ENCODE measurements at regions not wholly inside any gene's neighbourhood (a gene's known extent, or its start where the extent isn't known, plus 50 kb on each side); places are given as distances from the start of the nearest gene placed in this dataset.

DNA sequence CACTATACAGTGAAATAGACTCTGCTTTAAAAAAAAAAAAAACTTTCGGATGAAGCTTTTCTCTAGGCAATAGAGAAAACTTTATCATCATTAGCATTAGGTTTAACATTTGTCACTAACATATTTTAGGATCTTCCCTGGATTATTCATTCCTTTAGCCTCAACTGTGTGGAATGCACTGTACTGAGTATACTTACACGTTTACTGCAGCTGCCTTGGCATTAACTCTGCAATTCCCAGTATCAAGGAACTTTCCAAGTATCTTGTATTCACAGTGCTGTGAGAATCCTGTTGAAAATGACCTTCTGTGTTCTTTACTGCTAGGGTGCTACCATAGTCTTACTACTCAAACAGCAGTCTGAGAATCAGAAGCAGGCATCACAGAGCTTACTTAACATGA lies 328.2 kb upstream of the COL3A1 start:
- Histone ChIP-seq H3K4me3 (ENCODE audit: low read depth in 1 of 2, low read length in 2 of 2) (no peak overlapping the region), H3K9ac (ENCODE audit: low read length) (no peak overlapping the region), H3K27me3 (ENCODE audit: control insufficient read depth in 1 of 2, insufficient read depth in 2 of 2, low read length in 2 of 2) (no peaks in the 10 kb centered on the region), H3K4me1 (ENCODE audit: insufficient read depth, low read length) (no peaks in the 10 kb centered on the region), H3K27ac (ENCODE audit: low read depth, low read length) (no peak overlapping the region), H3K9me3 (ENCODE audit: low read length) (no peaks in the 10 kb centered on the region), H3K36me3 (ENCODE audit: insufficient read depth, low read length) (no peaks in the 10 kb centered on the region)

DNA sequence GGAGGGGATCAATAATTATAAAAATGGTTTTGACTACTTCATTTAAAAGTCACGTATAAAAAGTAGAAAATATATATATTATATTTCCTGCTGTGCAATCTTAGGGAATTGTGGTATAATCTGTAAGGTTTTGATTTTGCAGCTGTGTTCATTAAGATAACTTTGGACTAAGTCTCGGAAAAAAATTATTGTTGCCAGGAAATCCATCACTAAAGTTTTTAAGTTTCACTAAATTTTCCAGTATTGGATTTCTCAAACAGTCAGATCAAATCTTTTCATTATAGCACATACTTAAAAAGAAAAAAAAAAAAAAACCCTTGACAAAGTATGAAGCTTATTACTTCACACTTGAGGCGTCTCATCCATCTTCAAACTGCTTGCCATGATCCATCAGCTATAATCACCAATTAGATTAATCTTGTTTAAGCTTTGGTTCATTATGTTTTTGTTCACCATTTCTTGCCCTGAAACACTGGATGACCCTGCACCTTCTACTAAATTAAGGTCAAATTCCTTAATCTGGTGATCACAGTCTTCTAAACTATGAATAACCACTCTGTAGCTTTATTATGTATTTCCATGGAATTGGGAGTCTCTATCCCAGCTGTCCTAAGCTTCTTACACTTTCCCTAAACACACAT lies 326.6 kb upstream of the COL3A1 start:
- Histone ChIP-seq H3K4me3 (ENCODE audit: low read depth in 1 of 2, low read length in 2 of 2) (no peak overlapping the region), H3K9me3 (ENCODE audit: low read length) (no peaks in the 10 kb centered on the region), H3K9ac (ENCODE audit: low read length) (no peak overlapping the region), H3K36me3 (ENCODE audit: insufficient read depth, low read length) (no peaks in the 10 kb centered on the region), H3K4me1 (ENCODE audit: insufficient read depth, low read length) (no peaks in the 10 kb centered on the region), H3K27ac (ENCODE audit: low read depth, low read length) (no peak overlapping the region), H3K27me3 (ENCODE audit: control insufficient read depth in 1 of 2, insufficient read depth in 2 of 2, low read length in 2 of 2) (no peaks in the 10 kb centered on the region)

DNA sequence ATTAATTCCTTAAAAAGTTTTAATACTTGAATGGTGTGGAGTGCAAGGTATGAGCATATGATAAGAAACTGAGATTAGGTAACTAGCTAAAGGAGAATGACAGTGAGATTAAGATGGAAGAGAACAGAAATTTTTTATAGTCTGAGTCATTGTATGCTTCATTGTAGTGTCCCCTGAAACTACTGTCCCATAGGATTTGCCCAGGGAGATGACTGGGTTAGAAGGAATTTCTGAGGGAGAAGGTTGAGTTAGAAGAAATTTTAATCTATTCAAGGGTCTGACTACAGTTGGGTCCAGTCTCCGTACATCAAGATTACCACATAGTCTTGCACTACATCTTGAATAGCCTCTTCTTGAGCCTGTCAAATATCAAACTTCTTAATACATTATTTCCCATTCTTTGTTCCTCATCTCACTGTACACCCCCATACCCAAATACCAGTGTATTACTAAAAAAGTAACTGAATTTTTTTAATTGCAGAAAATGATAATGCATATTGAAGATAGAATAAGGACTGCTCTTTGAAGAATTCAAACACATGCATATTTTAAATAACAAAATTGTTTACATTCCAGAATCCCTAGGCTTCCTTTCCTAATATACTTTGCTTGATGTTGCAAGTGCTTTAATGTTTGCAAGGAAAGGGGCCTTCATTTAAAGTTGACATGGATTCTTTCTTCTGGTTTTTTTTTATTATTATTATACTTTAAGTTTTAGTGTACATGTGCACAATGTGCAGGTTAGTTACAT lies 314.3 kb upstream of the COL3A1 start:
- H3K9ac ChIP-seq (ENCODE audit: low read length), result no peak overlapping the region
- H3K36me3 ChIP-seq (ENCODE audit: insufficient read depth, low read length), result no peaks in the 10 kb centered on the region
- H3K4me3 ChIP-seq (ENCODE audit: low read depth in 1 of 2, low read length in 2 of 2), result no peak overlapping the region
- H3K4me1 ChIP-seq (ENCODE audit: insufficient read depth, low read length), result peaks cover 4% of the 10 kb centered on the region
- no peaks in the 10 kb centered on the region for H3K9me3 ChIP-seq (ENCODE audit: low read length)
- no peaks in the 10 kb centered on the region for H3K27me3 ChIP-seq (ENCODE audit: control insufficient read depth in 1 of 2, insufficient read depth in 2 of 2, low read length in 2 of 2)
- H3K27ac ChIP-seq (ENCODE audit: low read depth, low read length), result no peak overlapping the region

DNA sequence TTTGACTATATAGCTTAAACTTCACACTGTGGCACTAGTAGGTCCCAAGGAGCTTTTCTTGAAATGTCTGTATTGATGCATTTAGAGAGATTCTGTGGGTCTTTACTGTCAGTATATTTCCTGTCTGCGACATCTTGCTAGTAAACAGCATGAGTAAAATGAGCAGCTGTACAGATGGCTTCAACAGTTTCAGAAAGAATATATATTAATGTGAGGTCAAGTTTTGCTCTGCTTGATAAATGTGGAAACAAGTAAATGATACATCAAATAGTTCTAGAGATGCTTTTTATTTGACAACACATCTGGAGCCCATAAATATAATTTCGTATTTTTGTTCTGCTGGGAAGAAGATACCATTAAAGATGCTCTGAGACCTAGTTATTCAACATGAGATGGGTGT lies 310.9 kb upstream of the COL3A1 start:
- H3K27ac ChIP-seq (ENCODE audit: low read depth, low read length), result no peak overlapping the region
- peaks cover 14% of the 10 kb centered on the region for H3K4me1 ChIP-seq (ENCODE audit: insufficient read depth, low read length)
- no peaks in the 10 kb centered on the region for H3K9me3 ChIP-seq (ENCODE audit: low read length)
- H3K9ac ChIP-seq (ENCODE audit: low read length), result no peak overlapping the region
- H3K4me3 ChIP-seq (ENCODE audit: low read depth in 1 of 2, low read length in 2 of 2), result no peak overlapping the region
- no peaks in the 10 kb centered on the region for H3K36me3 ChIP-seq (ENCODE audit: insufficient read depth, low read length)
- no peaks in the 10 kb centered on the region for H3K27me3 ChIP-seq (ENCODE audit: control insufficient read depth in 1 of 2, insufficient read depth in 2 of 2, low read length in 2 of 2)

DNA sequence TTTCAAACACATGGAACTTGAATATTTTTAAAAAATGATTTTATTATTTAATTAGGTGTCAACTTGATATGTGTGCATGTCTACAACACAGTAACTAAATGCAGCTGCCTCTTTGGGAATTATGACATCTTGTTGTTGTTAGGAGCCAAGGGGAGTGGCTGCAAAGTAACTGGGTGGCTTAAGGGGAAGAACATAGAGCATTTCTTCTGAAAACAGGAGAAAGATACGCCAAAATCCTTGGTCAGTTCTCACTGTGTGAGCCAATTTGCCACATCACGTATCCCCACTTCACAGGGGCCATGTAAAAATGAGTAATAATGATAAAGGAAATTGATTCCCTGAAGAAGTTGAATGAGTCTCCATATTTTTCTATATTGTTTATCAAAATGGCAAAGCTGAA lies 309.8 kb upstream of the COL3A1 start:
- Histone ChIP-seq H3K4me1 (ENCODE audit: insufficient read depth, low read length) (peaks cover 19% of the 10 kb centered on the region), H3K9me3 (ENCODE audit: low read length) (no peaks in the 10 kb centered on the region), H3K9ac (ENCODE audit: low read length) (no peak overlapping the region), H3K27me3 (ENCODE audit: control insufficient read depth in 1 of 2, insufficient read depth in 2 of 2, low read length in 2 of 2) (no peaks in the 10 kb centered on the region), H3K4me3 (ENCODE audit: low read depth in 1 of 2, low read length in 2 of 2) (no peak overlapping the region), H3K36me3 (ENCODE audit: insufficient read depth, low read length) (no peaks in the 10 kb centered on the region), H3K27ac (ENCODE audit: low read depth, low read length) (no peak overlapping the region)

DNA sequence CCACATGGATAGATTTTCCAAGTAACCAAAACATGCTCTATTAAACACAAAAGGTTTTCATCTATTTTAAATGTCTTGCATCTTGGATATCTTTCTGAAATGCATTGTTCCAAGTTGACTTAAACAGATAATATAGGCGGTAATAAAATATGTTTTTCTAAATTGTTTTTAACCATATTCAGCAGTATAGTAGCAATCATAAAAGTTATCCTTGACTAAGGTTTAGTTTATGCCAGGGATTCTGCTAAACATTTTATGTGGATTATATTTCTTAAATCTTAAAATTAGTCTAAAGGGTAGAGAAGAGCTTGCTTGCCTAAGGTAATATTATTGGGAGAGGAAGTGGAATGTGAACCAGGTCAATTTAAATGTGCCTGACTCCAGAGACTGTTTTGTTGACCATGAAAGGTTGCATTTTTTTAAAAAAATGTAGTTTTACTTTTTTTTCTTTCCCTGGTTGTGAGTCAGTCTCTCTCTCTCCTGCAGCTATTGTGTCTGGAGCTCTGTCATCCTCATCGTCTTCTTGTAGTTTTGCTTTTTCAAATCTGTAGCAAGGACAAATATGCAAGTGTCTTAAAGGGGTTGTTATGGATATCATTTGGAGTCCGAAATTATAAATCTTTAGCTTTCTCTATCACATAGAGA lies 309.1 kb upstream of the COL3A1 start:
- Histone ChIP-seq H3K27me3 (ENCODE audit: control insufficient read depth in 1 of 2, insufficient read depth in 2 of 2, low read length in 2 of 2) (no peaks in the 10 kb centered on the region), H3K4me1 (ENCODE audit: insufficient read depth, low read length) (peaks cover 19% of the 10 kb centered on the region), H3K36me3 (ENCODE audit: insufficient read depth, low read length) (no peaks in the 10 kb centered on the region), H3K4me3 (ENCODE audit: low read depth in 1 of 2, low read length in 2 of 2) (no peak overlapping the region), H3K9me3 (ENCODE audit: low read length) (no peaks in the 10 kb centered on the region), H3K9ac (ENCODE audit: low read length) (no peak overlapping the region), H3K27ac (ENCODE audit: low read depth, low read length) (no peak overlapping the region)

DNA sequence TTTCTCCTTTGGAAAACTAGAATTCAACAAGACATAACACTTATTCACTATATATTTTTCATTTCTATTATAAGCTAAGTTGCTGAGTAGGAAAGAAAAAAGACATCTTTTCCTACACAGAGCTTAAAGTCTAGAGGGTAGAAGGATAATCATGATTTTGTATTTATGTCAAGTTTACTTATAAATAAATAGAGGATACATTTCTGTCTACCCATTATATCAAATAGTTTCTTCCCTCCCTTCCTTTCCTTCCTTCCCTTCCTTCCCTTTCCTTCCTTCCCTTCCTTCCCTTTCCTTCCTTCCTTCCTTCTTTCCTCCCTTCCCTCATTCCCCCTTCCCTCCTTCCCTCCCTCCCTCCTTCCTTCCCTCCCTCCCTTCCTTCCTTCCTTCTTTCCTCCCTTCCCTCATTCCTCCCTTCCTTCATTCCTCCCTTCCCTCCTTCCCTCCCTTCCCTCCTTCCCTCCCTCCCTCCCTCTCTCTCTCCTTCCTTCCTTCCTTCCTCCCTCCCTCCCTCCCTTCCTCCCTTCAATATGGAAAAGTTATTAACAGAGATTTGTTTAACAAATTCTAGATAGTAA lies 308.4 kb upstream of the COL3A1 start:
- no peak overlapping the region for H3K9ac ChIP-seq (ENCODE audit: low read length)
- H3K36me3 ChIP-seq (ENCODE audit: insufficient read depth, low read length), result no peaks in the 10 kb centered on the region
- H3K27ac ChIP-seq (ENCODE audit: low read depth, low read length), result no peak overlapping the region
- H3K9me3 ChIP-seq (ENCODE audit: low read length), result no peaks in the 10 kb centered on the region
- H3K4me3 ChIP-seq (ENCODE audit: low read depth in 1 of 2, low read length in 2 of 2), result no peak overlapping the region
- H3K27me3 ChIP-seq (ENCODE audit: control insufficient read depth in 1 of 2, insufficient read depth in 2 of 2, low read length in 2 of 2), result no peaks in the 10 kb centered on the region
- peaks cover 19% of the 10 kb centered on the region for H3K4me1 ChIP-seq (ENCODE audit: insufficient read depth, low read length)

DNA sequence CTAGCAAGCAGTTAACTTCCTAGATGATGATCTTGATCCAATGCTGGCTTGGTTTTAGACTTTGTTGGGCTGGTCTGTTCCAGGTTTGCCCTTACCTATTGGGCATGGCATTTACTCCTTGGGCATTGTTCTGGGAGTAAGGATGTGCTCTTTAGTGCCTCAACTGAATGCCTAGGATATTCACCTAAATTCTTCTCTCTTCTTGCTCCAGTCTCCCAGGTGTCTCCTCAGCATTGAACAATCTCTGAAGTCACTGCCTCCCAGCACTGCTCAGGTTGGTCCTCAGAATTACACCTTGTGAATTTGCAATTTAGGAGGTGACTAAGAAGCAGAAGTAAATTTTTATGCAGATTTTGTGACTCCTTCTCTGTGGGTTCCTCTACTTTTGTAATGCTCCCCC lies 307.7 kb upstream of the COL3A1 start:
- H3K27me3 ChIP-seq (ENCODE audit: control insufficient read depth in 1 of 2, insufficient read depth in 2 of 2, low read length in 2 of 2), result no peaks in the 10 kb centered on the region
- H3K36me3 ChIP-seq (ENCODE audit: insufficient read depth, low read length), result no peaks in the 10 kb centered on the region
- H3K4me3 ChIP-seq (ENCODE audit: low read depth in 1 of 2, low read length in 2 of 2), result no peak overlapping the region
- H3K27ac ChIP-seq (ENCODE audit: low read depth, low read length), result no peak overlapping the region
- no peak overlapping the region for H3K9ac ChIP-seq (ENCODE audit: low read length)
- H3K9me3 ChIP-seq (ENCODE audit: low read length), result no peaks in the 10 kb centered on the region
- H3K4me1 ChIP-seq (ENCODE audit: insufficient read depth, low read length), result peaks cover 19% of the 10 kb centered on the region

DNA sequence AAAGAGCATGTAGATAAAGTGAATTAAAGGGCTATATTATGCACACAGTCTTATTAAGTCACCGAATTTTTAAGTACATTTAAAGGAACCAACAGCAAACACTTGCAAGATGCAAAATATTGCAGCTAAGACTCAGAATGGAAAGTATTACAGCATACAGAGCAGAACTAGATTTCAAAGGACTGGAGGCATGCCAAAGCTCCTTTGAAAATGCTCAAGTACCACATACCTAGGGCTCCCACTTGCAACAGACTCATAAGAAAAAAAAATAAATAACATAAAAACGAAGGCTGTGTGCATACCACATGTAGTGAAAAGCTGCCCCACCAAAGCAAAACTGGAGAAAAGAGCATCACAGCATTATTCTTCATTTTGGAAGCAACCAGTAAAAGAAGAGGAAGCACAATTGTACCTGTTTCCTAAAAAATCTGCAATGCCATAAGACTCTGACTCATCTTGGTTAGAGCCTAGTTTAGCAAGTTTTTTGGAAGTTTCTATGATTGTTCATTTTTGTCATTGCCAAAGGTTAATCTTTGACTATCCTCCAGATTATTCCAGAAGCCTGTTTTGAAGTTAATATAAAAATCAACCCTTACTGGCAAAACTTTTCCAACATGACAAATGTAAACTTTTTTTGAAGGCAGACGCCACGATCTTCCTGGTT lies 306.0 kb upstream of the COL3A1 start:
- H3K4me3 ChIP-seq (ENCODE audit: low read depth in 1 of 2, low read length in 2 of 2), result no peak overlapping the region
- no peaks in the 10 kb centered on the region for H3K36me3 ChIP-seq (ENCODE audit: insufficient read depth, low read length)
- no peaks in the 10 kb centered on the region for H3K9me3 ChIP-seq (ENCODE audit: low read length)
- H3K9ac ChIP-seq (ENCODE audit: low read length), result no peak overlapping the region
- peaks cover 19% of the 10 kb centered on the region for H3K4me1 ChIP-seq (ENCODE audit: insufficient read depth, low read length)
- H3K27ac ChIP-seq (ENCODE audit: low read depth, low read length), result peak overlapping the region; percentile 52
- H3K27me3 ChIP-seq (ENCODE audit: control insufficient read depth in 1 of 2, insufficient read depth in 2 of 2, low read length in 2 of 2), result no peaks in the 10 kb centered on the region

DNA sequence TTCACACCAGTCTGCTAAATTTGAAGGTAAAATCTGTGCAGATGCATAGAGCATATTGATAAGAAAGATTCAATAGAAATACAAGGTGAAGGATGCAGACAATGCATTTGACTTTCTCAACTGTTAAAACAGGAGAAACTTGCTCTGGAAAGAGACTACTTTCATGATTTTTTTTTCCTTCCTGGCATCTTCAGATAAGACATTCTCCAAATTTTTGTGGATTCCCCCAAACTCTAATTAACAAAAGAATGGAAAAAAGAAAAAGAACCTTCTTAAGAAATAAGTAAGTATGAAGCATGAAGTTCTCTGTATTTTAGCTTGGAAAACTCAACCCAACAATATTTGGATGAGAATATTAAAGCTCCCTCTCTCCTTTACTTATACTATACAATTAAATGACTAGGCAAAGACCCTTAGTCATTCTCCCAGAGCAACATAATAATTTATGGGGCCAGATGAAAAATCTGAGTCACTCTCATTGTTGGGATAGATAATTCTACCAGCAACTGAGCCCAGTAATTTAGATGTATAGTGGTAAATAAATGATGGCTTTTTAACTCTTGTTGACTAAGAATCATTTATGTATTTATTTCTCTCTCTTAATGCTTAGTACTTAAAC lies 298.7 kb upstream of the COL3A1 start:
- H3K36me3 ChIP-seq (ENCODE audit: insufficient read depth, low read length), result no peaks in the 10 kb centered on the region
- H3K4me1 ChIP-seq (ENCODE audit: insufficient read depth, low read length), result no peaks in the 10 kb centered on the region
- no peak overlapping the region for H3K27ac ChIP-seq (ENCODE audit: low read depth, low read length)
- no peak overlapping the region for H3K4me3 ChIP-seq (ENCODE audit: low read depth in 1 of 2, low read length in 2 of 2)
- no peak overlapping the region for H3K9ac ChIP-seq (ENCODE audit: low read length)
- H3K9me3 ChIP-seq (ENCODE audit: low read length), result no peaks in the 10 kb centered on the region
- no peaks in the 10 kb centered on the region for H3K27me3 ChIP-seq (ENCODE audit: control insufficient read depth in 1 of 2, insufficient read depth in 2 of 2, low read length in 2 of 2)

DNA sequence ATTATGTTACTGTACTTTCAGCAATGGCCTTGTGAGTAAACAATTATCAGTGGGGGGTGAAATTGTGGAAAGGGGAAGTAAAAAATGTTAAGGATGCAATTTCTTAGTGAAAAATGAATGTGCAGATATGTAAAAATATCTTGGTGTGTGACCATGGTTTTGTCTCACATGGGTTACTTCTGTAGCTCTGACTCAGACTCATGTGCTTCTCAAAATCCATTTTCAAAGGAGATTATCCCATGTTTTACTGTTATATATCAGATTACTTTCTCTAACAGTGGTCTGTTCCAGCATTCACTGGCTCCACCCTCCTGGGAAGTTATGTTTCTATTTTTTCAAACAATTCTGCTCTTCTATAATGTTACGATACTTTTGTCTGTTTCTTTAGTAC lies 298.2 kb upstream of the COL3A1 start:
- no peaks in the 10 kb centered on the region for H3K9me3 ChIP-seq (ENCODE audit: low read length)
- no peak overlapping the region for H3K4me3 ChIP-seq (ENCODE audit: low read depth in 1 of 2, low read length in 2 of 2)
- H3K36me3 ChIP-seq (ENCODE audit: insufficient read depth, low read length), result no peaks in the 10 kb centered on the region
- no peaks in the 10 kb centered on the region for H3K27me3 ChIP-seq (ENCODE audit: control insufficient read depth in 1 of 2, insufficient read depth in 2 of 2, low read length in 2 of 2)
- H3K9ac ChIP-seq (ENCODE audit: low read length), result no peak overlapping the region
- H3K27ac ChIP-seq (ENCODE audit: low read depth, low read length), result no peak overlapping the region
- no peaks in the 10 kb centered on the region for H3K4me1 ChIP-seq (ENCODE audit: insufficient read depth, low read length)
